ENCODE measurements at regions not wholly inside any gene's neighbourhood (a gene's known extent, or its start where the extent isn't known, plus 50 kb on each side); places are given as distances from the start of the nearest gene placed in this dataset.

GRCh38 chr2:76413436-76413835 is 702.7 kb upstream of the GCFC2 start:
- no peak for DNase-seq (ENCODE audit: extremely low read depth, low read depth)
- TF ChIP-seq CTCF (IDR thresholded peaks at IDR 0.05; ENCODE audit: low read depth, low read length), result no peak

- no peak for TF ChIP-seq CTCF (IDR thresholded peaks at IDR 0.05; ENCODE audit: low read depth, low read length)
- DNase-seq (ENCODE audit: extremely low read depth, low read depth), result no peak
Measured at GRCh38 chr2:76406134-76406855, 695.6 kb upstream of the GCFC2 start.

DNA sequence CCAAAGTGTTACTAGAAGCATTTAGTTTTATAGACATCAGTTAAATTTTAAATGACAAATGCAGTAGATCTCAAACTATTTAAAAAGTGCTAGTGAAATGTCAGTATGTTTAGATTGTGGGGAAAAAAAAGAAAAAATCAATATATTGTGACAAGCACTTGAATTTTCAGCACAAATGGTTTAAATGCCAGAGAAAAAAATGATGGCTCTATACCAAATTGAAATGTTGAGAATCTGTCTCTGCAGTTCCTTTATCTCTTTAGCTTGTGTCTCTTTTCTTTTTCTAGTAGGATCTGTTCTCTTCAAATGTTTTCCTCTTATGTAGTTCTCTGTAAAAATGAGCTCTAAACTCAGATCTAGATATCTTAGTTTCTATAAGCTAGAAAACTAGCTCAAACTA is 682.6 kb upstream of the GCFC2 start:
- TF ChIP-seq CTCF (IDR thresholded peaks at IDR 0.05; ENCODE audit: low read depth, low read length), result no peak
- no peak for DNase-seq (ENCODE audit: extremely low read depth, low read depth)

GRCh38 chr2:76391678-76392077 is 681.0 kb upstream of the GCFC2 start:
- no peak for TF ChIP-seq CTCF (IDR thresholded peaks at IDR 0.05; ENCODE audit: low read depth, low read length)
- DNase-seq (ENCODE audit: extremely low read depth, low read depth), result no peak

DNA sequence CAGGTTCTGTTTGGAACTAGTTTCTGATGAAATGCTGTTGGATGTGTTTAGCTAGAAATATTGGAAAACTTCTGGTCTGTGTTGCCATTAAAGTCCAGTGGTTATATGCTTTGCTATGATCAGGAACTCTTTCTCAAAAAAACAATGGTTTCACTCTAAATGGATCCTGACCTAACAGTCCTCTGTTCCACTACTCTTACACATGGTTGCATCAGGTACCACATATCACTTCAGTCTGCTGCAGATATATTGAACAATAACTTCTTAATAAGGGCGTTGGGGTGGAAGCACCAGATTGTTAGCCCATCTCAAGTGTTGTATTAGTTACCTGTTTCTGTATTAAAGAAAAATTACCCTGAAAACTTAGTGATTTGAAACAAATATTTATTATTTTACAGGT is 676.6 kb upstream of the GCFC2 start:
- no peak for DNase-seq (ENCODE audit: extremely low read depth, low read depth)
- no peak for TF ChIP-seq CTCF (IDR thresholded peaks at IDR 0.05; ENCODE audit: low read depth, low read length)

DNA sequence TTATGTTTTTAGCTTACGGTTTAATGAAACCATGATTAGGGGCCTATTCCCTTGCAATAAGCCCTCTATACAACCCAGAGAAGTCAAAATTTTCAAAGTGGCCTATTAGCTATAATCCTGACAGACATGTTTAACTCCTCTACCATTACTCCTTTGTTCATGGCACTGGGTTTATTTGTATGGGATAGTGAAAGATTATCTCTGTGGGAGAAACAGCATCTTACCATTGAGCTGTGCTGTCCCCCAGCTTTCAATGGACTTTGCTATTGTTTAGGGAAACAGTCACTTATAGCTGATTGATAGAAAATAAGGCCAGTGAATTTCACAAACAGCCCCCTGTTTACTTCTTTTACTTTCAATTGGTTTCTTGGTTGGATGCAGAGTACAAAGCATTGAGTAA is 675.2 kb upstream of the GCFC2 start:
- no peak for DNase-seq (ENCODE audit: extremely low read depth, low read depth)
- no peak for TF ChIP-seq CTCF (IDR thresholded peaks at IDR 0.05; ENCODE audit: low read depth, low read length)

DNA sequence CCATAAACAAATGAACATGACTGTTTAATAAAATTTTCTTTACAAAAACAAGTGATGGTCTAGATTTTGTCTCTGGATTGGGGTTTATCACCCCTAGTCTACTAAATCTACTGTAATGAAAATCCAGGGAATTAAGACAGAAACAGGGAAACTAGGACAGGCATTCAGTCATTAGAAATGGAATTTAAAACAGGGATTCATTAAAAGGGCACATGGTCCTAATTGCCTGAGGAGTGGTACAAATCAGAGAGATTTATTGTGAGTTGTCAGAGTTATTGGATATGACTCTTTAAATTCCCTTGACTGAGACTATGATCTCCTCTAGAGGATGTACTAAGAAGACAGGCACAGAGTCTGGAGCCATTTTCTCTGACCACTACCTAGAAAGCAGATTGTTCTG is 670.9 kb upstream of the GCFC2 start:
- no peak for DNase-seq (ENCODE audit: extremely low read depth, low read depth)
- no peak for TF ChIP-seq CTCF (IDR thresholded peaks at IDR 0.05; ENCODE audit: low read depth, low read length)
